IMR-90 (cell line): ENCODE measurements at regions not wholly inside any gene's neighbourhood (a gene's known extent, or its start where the extent isn't known, plus 50 kb on each side); places are given as distances from the start of the nearest gene placed in this dataset.

Source experiments
- POLR2A ChIP-seq: IDR thresholded peaks from 2 replicates; pipeline ENCODE4 v1.6.1; 2012; ENCODE audit warnings: mild to moderate bottlenecking, low read depth, low read length
- RAD21 ChIP-seq: IDR thresholded peaks from 2 replicates; pipeline ENCODE4 v1.6.1; 2012; ENCODE audit warnings: low read length, improper control_type of control experiment
- SMC3 ChIP-seq: fragments of 150-350 bp; IDR thresholded peaks from 2 replicates; pipeline ENCODE4 v1.6.1; 2016; ENCODE audit warnings: low read depth, mild to moderate bottlenecking, antibody characterized with exemption, low read length, moderate library complexity
- TF ChIP-seq, protein P1 (sequence below): fragments of 150-350 bp; IDR thresholded peaks from 2 replicates; pipeline ENCODE4 v1.6.1; 2017; ENCODE audit warnings: mild to moderate bottlenecking, antibody characterized with exemption, low read length, low read depth
- TF ChIP-seq, protein P2 (sequence below): conservative IDR thresholded peaks from 2 replicates; pipeline ENCODE4 v1.5.1; 2012; ENCODE audit warnings: mild to moderate bottlenecking, low read depth, low read length, improper control_type of control experiment

- TF ChIP-seq, protein P1, sequence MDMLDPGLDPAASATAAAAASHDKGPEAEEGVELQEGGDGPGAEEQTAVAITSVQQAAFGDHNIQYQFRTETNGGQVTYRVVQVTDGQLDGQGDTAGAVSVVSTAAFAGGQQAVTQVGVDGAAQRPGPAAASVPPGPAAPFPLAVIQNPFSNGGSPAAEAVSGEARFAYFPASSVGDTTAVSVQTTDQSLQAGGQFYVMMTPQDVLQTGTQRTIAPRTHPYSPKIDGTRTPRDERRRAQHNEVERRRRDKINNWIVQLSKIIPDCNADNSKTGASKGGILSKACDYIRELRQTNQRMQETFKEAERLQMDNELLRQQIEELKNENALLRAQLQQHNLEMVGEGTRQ, result no peak
- TF ChIP-seq, protein P2, sequence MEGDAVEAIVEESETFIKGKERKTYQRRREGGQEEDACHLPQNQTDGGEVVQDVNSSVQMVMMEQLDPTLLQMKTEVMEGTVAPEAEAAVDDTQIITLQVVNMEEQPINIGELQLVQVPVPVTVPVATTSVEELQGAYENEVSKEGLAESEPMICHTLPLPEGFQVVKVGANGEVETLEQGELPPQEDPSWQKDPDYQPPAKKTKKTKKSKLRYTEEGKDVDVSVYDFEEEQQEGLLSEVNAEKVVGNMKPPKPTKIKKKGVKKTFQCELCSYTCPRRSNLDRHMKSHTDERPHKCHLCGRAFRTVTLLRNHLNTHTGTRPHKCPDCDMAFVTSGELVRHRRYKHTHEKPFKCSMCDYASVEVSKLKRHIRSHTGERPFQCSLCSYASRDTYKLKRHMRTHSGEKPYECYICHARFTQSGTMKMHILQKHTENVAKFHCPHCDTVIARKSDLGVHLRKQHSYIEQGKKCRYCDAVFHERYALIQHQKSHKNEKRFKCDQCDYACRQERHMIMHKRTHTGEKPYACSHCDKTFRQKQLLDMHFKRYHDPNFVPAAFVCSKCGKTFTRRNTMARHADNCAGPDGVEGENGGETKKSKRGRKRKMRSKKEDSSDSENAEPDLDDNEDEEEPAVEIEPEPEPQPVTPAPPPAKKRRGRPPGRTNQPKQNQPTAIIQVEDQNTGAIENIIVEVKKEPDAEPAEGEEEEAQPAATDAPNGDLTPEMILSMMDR, result no peak
- TF ChIP-seq POLR2A, result no peak
- TF ChIP-seq RAD21, result no peak
- TF ChIP-seq SMC3, result no peak
Measured at GRCh38 chr11:134882671-134883297, 470.7 kb upstream of the B3GAT1 start.
